ENCODE measurements at regions not wholly inside any gene's neighbourhood (a gene's known extent, or its start where the extent isn't known, plus 50 kb on each side); places are given as distances from the start of the nearest gene placed in this dataset.

DNA sequence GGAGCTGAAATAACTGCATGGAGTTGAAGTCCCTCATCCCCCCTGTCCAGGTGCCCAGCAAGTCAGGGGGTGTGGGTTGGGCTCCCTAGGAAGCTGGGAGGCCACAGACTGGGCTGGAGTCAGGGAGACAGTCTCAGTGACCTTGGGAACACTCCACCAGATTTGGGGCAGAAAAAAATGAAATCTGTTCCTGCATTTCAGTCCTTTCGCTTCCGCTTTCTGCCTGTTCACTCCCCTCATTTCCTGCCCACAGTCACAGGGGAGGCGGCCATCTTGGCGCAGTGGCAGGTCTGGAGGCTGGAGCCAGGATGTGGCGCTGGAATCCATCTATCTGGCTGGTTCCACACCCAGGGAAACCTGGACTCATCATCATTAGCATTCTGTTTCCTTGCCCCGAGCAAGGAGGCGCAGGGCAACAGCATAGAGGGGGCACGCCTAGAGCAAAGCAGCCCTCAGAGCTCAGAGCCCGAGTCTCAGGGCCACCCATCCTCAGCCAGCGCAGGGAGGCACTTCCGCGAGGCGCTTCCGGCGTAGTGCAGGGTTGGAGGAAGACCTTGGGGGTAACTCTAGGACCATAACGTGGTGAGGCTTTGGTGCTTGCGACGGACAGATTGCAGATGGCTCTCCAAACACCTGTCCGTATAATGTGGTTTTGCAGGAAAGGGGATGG, 86.2 kb upstream of the HSPA9 start:
- no peak overlapping the region for H3K27ac Mint-ChIP-seq (ENCODE audit: unreplicated experiment)
- TF ChIP-seq, protein P1, sequence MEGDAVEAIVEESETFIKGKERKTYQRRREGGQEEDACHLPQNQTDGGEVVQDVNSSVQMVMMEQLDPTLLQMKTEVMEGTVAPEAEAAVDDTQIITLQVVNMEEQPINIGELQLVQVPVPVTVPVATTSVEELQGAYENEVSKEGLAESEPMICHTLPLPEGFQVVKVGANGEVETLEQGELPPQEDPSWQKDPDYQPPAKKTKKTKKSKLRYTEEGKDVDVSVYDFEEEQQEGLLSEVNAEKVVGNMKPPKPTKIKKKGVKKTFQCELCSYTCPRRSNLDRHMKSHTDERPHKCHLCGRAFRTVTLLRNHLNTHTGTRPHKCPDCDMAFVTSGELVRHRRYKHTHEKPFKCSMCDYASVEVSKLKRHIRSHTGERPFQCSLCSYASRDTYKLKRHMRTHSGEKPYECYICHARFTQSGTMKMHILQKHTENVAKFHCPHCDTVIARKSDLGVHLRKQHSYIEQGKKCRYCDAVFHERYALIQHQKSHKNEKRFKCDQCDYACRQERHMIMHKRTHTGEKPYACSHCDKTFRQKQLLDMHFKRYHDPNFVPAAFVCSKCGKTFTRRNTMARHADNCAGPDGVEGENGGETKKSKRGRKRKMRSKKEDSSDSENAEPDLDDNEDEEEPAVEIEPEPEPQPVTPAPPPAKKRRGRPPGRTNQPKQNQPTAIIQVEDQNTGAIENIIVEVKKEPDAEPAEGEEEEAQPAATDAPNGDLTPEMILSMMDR (IDR thresholded peaks at IDR 0.05) = no peak
- H3K9me3 Mint-ChIP-seq (ENCODE audit: unreplicated experiment) = no peaks in the 10 kb centered on the region
- no peak for DNase-seq (ENCODE audit: extremely low spot score, unreplicated experiment)
- no peaks in the 10 kb centered on the region for H3K36me3 Mint-ChIP-seq (ENCODE audit: unreplicated experiment)
- no peaks in the 10 kb centered on the region for H3K27me3 Mint-ChIP-seq (ENCODE audit: unreplicated experiment)
- H3K4me1 Mint-ChIP-seq (ENCODE audit: unreplicated experiment) = peaks cover 12% of the 10 kb centered on the region
- no peak overlapping the region for H3K4me3 Mint-ChIP-seq (ENCODE audit: unreplicated experiment)

DNA sequence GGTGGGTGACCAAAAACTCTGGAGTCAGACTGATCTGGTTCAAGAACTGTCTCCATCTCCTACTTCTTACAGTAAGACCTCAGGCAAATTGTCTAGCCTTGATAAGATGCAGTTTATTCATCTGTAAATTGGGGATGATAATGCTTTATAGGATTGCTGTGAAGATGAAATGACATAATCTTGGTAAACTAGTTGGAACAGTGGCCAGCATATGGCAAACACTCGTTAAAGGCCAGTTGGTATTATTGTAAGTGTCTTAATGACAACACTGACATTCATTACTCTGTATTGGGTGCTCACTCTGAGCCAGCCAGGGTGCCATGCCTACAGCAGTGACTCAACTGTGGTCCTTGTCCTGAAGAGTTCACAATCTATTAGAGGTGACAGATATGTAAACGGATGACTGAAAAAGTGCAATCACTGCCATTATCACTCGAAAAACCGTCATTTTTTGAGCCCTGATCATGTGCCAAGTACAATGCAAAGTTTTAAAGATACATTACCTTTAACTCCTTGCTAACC, 84.9 kb upstream of the HSPA9 start:
- H3K4me1 Mint-ChIP-seq (ENCODE audit: unreplicated experiment) = peaks cover 9% of the 10 kb centered on the region
- H3K27me3 Mint-ChIP-seq (ENCODE audit: unreplicated experiment) = no peaks in the 10 kb centered on the region
- H3K36me3 Mint-ChIP-seq (ENCODE audit: unreplicated experiment) = no peaks in the 10 kb centered on the region
- no peak for DNase-seq (ENCODE audit: extremely low spot score, unreplicated experiment)
- H3K4me3 Mint-ChIP-seq (ENCODE audit: unreplicated experiment) = no peak overlapping the region
- TF ChIP-seq, protein P1 (IDR thresholded peaks at IDR 0.05) = no peak
- no peaks in the 10 kb centered on the region for H3K9me3 Mint-ChIP-seq (ENCODE audit: unreplicated experiment)
- H3K27ac Mint-ChIP-seq (ENCODE audit: unreplicated experiment) = no peak overlapping the region

GRCh38 chr5:138659561-138659960, 84.4 kb upstream of the HSPA9 start:
- Mint-ChIP-seq H3K4me1 (ENCODE audit: unreplicated experiment) (peaks cover 12% of the 10 kb centered on the region), H3K36me3 (ENCODE audit: unreplicated experiment) (no peaks in the 10 kb centered on the region), H3K27me3 (ENCODE audit: unreplicated experiment) (no peaks in the 10 kb centered on the region), H3K9me3 (ENCODE audit: unreplicated experiment) (no peaks in the 10 kb centered on the region), H3K4me3 (ENCODE audit: unreplicated experiment) (no peak overlapping the region), H3K27ac (ENCODE audit: unreplicated experiment) (no peak overlapping the region)
- TF ChIP-seq, protein P1 (IDR thresholded peaks at IDR 0.05) = no peak
- DNase-seq (ENCODE audit: extremely low spot score, unreplicated experiment) = no peak

GRCh38 chr5:138659121-138659520, 83.9 kb upstream of the HSPA9 start:
- TF ChIP-seq, protein P1 (IDR thresholded peaks at IDR 0.05) = no peak
- H3K4me3 Mint-ChIP-seq (ENCODE audit: unreplicated experiment) = no peak overlapping the region
- no peaks in the 10 kb centered on the region for H3K9me3 Mint-ChIP-seq (ENCODE audit: unreplicated experiment)
- no peak overlapping the region for H3K27ac Mint-ChIP-seq (ENCODE audit: unreplicated experiment)
- peaks cover 12% of the 10 kb centered on the region for H3K4me1 Mint-ChIP-seq (ENCODE audit: unreplicated experiment)
- H3K27me3 Mint-ChIP-seq (ENCODE audit: unreplicated experiment) = no peaks in the 10 kb centered on the region
- no peak for DNase-seq (ENCODE audit: extremely low spot score, unreplicated experiment)
- H3K36me3 Mint-ChIP-seq (ENCODE audit: unreplicated experiment) = no peaks in the 10 kb centered on the region

DNA sequence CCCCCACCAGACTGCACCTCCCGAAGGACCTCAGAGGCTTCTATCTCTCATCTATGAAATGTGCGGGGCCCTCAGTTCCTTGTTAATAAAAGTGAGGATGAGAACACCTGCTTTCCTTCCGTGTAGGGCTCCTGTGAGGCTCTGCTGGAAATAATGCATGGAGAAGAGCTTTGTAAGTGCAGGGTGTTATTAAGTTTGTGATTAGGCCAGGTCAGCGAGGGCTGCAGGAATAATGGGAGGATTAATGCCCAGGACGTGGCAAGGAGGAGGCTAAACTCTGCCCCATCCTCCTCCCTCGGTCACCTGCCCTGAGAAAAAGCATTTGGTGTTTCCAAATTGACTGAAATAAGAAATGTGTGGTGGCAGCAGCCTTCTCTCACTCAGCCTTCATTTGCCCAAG, 83.5 kb upstream of the HSPA9 start:
- H3K9me3 Mint-ChIP-seq (ENCODE audit: unreplicated experiment) = no peaks in the 10 kb centered on the region

More for the DNA sequence above, 83.5 kb upstream of the HSPA9 start:
- H3K36me3 Mint-ChIP-seq (ENCODE audit: unreplicated experiment) = no peaks in the 10 kb centered on the region
- TF ChIP-seq, protein P1 (IDR thresholded peaks at IDR 0.05) = no peak
- DNase-seq (ENCODE audit: extremely low spot score, unreplicated experiment) = no peak
- no peaks in the 10 kb centered on the region for H3K27me3 Mint-ChIP-seq (ENCODE audit: unreplicated experiment)
- no peak overlapping the region for H3K27ac Mint-ChIP-seq (ENCODE audit: unreplicated experiment)
- no peak overlapping the region for H3K4me3 Mint-ChIP-seq (ENCODE audit: unreplicated experiment)
- H3K4me1 Mint-ChIP-seq (ENCODE audit: unreplicated experiment) = peaks cover 11% of the 10 kb centered on the region

Data from osteocyte (in vitro differentiated cells).